Suppressor macrophage (primary cell): ENCODE measurements at regions not wholly inside any gene's neighbourhood (a gene's known extent, or its start where the extent isn't known, plus 50 kb on each side); places are given as distances from the start of the nearest gene placed in this dataset.
"Not testable (repeated sequence)": the region's sequence is repeated elsewhere in the genome, so short reads cannot be mapped to it uniquely, and the experiment has no call there.

ENCODE experiments used
- DNase-seq, 4 experiments: peaks; one replicate each; pipeline ENCODE4 v3.0.0-alpha.2; 2020 to 2022

DNA sequence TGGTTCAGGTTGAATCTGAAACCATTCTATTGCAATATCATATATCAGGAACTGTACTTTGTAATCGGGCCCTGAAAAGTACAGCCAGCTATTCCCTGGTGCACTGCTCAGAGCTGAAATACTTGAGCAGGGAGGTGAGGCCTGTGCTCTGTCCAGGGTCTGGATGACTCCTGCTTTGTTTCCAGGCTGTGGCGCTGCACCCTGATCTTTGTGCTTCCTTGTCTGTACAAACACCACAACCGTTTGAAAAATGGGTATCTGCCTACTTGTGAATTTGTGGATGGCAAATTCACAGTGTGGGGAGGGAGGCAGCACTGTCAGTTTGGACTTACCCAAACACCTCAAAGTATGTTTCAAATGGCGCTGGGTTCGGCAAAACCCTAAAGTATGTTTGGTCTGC is 155.4 kb upstream of the FAR2 start:
- no peak for DNase-seq

- DNase-seq = no peak
Observed at GRCh38 chr12:28994179-28994715, 154.8 kb upstream of the FAR2 start.

GRCh38 chr12:28996688-28997087 is 152.4 kb upstream of the FAR2 start:
- DNase-seq = no peak

- DNase-seq = peak; percentile 4 to 8 (median 6)
Observed at GRCh38 chr12:28998662-28999120, 150.4 kb upstream of the FAR2 start.

- no peak for DNase-seq
Observed at GRCh38 chr12:29004066-29004935, 144.8 kb upstream of the FAR2 start.

GRCh38 chr12:29004936-29005304 is 144.2 kb upstream of the FAR2 start:
- DNase-seq = no peak

DNA sequence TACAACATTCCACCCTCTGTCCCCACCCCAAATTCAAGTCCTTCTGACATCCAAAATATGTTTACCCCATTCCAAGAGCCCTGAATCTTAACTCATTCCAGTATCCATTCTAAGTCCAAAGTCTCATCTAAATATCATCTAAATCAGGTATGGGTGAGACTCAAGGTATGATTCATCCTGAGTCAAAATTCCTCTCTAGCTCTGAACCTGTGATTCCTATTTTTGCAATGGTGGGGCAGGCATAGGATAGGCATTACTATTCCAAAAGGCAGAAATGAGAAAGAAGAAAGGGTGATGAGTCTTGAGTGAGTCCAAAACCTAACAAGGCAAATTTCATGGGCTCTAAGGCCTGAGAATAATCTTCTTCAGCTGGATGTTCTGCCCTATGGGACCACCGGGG is 140.3 kb upstream of the FAR2 start:
- no peak for DNase-seq

- no peak for DNase-seq
Observed at GRCh38 chr12:29012673-29013072, 136.4 kb upstream of the FAR2 start.

GRCh38 chr12:29017532-29017931 is 131.5 kb upstream of the FAR2 start:
- not testable (repeated sequence) for DNase-seq

GRCh38 chr12:29023436-29024076 is 125.5 kb upstream of the FAR2 start:
- DNase-seq = no peak

DNA sequence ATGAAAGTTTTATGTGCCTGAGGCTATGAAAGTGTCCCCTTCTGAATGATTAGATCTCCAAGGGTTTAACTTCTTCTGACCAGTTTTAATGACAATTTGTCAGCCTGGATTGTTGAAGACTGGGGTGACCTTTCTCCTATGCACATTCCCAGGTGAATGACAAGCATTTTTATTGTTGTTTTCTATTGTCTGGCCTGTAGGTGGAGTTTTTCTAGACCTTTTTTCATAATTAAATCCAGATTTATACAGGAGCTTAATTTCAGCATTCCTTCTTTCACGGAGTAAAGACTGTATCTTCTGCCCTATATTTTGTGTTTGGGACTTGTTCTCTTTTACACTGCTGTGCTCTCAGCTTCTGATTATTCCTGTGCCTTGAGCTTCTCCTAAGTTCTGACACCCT is 125.0 kb upstream of the FAR2 start:
- DNase-seq = no peak

DNA sequence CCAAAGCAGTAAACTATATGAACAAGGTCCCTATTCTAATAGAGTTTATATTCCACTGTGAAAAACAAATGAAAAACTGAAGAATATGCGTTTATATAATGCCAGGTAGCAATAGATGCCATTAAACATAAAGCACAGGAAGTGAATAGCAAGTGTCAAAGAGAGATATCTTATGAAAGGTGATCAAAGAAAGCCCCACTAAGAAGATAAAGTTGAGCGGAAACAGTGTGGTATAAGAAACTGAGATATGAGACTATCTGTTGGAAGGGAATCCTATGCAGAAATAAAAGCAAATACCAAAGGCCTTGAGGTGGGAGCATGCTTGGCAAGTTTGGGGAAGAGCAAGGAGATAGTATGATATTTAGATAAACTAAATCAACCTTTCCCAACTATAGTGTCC is 123.1 kb upstream of the FAR2 start:
- DNase-seq = no peak

- DNase-seq = no peak
Observed at GRCh38 chr12:29026419-29026818, 122.7 kb upstream of the FAR2 start.

- not testable (repeated sequence) for DNase-seq
Observed at GRCh38 chr12:29029484-29029883, 119.6 kb upstream of the FAR2 start.

DNA sequence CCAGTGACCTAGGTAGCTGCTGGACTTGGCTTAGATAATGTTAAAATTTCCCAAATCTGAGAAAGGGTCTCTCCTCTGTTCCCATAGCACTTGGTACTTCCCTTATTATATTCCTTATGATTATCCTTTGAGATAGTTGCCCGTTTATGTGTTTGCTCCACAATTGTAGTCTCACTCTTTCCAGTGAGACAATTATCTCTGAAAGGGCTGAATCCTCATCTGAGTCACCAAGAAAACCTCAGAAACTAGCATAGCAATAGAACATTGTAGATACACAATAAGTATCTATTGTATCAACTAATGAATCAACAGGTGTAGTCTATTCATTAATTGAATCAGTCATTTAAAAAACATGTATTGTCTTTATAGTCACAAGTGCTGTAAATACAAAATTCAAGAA is 119.1 kb upstream of the FAR2 start:
- DNase-seq = no peak

DNA sequence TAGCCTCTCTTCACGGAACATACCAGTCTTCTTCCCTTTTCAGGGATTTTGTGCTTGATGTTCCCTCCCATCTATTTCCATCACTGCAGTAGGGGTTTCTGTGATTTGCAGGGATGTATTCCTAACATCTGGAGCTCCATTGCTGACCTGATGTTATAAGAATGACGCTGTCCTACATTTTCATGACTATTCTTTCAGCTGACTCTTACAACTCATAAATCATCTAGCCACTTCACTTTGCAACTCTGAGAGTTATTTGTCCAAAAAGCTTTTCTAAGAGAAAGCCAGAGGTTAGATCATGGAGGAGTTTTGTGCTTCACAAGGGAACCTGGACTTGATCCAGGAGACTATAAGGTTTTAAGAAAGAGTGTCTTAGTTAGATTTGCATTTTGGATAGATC is 116.6 kb upstream of the FAR2 start:
- DNase-seq = no peak

- no peak for DNase-seq
Observed at GRCh38 chr12:29033519-29033918, 115.6 kb upstream of the FAR2 start.

- DNase-seq = no peak
Observed at GRCh38 chr12:29035112-29035511, 114.0 kb upstream of the FAR2 start.

GRCh38 chr12:29039013-29039412 is 110.1 kb upstream of the FAR2 start:
- DNase-seq = no peak

- DNase-seq = peak in 1 of 4 experiments; percentile 14
Observed at GRCh38 chr12:29041621-29042020, 107.5 kb upstream of the FAR2 start.

DNA sequence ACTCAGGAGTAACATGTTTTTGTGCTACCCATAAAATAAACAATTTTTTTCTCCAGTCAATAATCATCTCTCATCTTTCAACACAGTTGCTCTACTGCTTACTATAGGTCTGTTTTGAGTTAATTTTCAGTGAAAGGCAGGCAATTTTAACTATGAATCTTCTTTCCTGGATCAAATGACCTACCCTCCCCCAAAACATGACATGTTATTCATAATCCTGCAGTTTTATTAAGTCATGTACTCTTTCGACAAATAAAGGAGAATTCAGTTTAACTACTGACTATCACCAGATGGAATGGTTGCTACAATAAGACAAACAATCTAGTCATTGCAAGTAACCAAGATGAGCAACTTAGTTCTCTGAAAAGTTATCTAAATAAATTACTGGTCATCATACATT is 106.0 kb upstream of the FAR2 start:
- DNase-seq = no peak

- no peak for DNase-seq
Observed at GRCh38 chr12:29044799-29045198, 104.3 kb upstream of the FAR2 start.

- DNase-seq = peak in 3 of 4 experiments; percentile 17 to 40 (median 22)
Observed at GRCh38 chr12:29048787-29049186, 100.3 kb upstream of the FAR2 start.

GRCh38 chr12:29050503-29050902 is 98.6 kb upstream of the FAR2 start:
- DNase-seq = peak in 2 of 4 experiments; percentile 49 to 57
